ENCODE measurements at regions not wholly inside any gene's neighbourhood (a gene's known extent, or its start where the extent isn't known, plus 50 kb on each side); places are given as distances from the start of the nearest gene placed in this dataset.

DNA sequence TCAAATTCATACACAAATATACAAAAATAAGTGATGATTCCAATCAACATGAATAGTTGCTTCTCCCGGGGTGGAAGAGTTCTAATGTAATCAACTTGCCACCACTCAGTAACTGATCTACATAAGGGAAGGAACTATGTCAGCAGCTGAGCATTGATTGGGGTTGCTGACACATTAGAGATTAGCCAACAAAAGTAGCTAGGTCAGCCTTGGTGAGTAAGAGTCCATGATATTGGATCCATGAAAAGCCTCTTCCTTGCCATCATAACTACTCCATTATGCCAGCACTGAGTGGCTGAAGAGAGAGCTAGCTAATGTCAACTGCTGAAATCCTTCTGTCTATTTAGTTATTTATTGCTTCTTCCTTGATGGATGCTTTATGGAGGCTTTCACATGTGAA is 309.8 kb downstream of the NFIB start:
- no peak for TF ChIP-seq POLR2AphosphoS5 (IDR thresholded peaks at IDR 0.05)
- TF ChIP-seq EP300 (IDR thresholded peaks at IDR 0.05), result no peak
- TF ChIP-seq POLR2A (IDR thresholded peaks at IDR 0.05), result no peak
- TF ChIP-seq, protein P1, sequence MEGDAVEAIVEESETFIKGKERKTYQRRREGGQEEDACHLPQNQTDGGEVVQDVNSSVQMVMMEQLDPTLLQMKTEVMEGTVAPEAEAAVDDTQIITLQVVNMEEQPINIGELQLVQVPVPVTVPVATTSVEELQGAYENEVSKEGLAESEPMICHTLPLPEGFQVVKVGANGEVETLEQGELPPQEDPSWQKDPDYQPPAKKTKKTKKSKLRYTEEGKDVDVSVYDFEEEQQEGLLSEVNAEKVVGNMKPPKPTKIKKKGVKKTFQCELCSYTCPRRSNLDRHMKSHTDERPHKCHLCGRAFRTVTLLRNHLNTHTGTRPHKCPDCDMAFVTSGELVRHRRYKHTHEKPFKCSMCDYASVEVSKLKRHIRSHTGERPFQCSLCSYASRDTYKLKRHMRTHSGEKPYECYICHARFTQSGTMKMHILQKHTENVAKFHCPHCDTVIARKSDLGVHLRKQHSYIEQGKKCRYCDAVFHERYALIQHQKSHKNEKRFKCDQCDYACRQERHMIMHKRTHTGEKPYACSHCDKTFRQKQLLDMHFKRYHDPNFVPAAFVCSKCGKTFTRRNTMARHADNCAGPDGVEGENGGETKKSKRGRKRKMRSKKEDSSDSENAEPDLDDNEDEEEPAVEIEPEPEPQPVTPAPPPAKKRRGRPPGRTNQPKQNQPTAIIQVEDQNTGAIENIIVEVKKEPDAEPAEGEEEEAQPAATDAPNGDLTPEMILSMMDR (IDR thresholded peaks at IDR 0.05), result no peak
- Histone ChIP-seq H3K9me3 (peaks cover 0 to 3% (median 0%) of the 10 kb centered on the region in 3 donors), H3K4me1 (no peaks in the 10 kb centered on the region), H3K36me3 (no peaks in the 10 kb centered on the region), H3K4me3 (no peak overlapping the region), H3K27ac (no peak overlapping the region), H3K27me3 (no peaks in the 10 kb centered on the region)
- 71 to 100% methylated on average over 1 of the region's 1 CpG for WGBS, 2 donors (ENCODE audit: low coverage in 1 of 2)
- no peak for ATAC-seq

DNA sequence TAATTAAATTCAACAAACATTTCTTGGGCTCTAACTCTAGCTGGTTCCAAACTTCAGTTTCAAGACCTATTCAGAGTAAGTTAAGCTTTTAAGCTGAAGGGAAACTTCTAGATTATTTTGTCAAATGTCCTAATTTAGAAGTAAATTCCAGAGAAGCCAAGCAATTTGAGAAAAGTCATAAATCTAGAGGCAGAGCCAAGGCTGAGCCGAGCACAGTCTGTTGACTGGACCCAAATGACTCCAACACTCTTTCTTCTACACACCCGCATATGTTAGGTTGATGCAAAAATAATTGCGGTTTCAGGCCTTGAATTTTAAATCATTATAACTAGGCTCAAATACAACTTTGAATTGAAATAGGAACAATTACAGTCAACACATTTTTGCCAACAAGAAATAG is 319.7 kb downstream of the NFIB start:
- H3K9me3 ChIP-seq, result peaks cover 0 to under 1% (median 0%) of the 10 kb centered on the region in 3 donors
- H3K36me3 ChIP-seq, result no peaks in the 10 kb centered on the region
- ATAC-seq, result no peak
- no peaks in the 10 kb centered on the region for H3K4me1 ChIP-seq
- no peak for TF ChIP-seq POLR2AphosphoS5 (IDR thresholded peaks at IDR 0.05)
- no peak for TF ChIP-seq EP300 (IDR thresholded peaks at IDR 0.05)
- TF ChIP-seq, protein P1 (IDR thresholded peaks at IDR 0.05), result no peak
- no peak for TF ChIP-seq POLR2A (IDR thresholded peaks at IDR 0.05)
- 58 to 93% methylated on average over 2 to 3 of the region's 3 CpGs for WGBS, 2 donors (ENCODE audit: low coverage in 1 of 2)
- H3K27ac ChIP-seq, result no peak overlapping the region
- no peaks in the 10 kb centered on the region for H3K27me3 ChIP-seq
- H3K4me3 ChIP-seq, result no peak overlapping the region

GRCh38 chr9:13993632-13994185 is 320.2 kb downstream of the NFIB start:
- Histone ChIP-seq H3K4me3 (no peak overlapping the region), H3K4me1 (no peaks in the 10 kb centered on the region), H3K9me3 (no peaks in the 10 kb centered on the region), H3K27me3 (no peaks in the 10 kb centered on the region), H3K36me3 (no peaks in the 10 kb centered on the region), H3K27ac (no peak overlapping the region)
- 72 to 74% methylated on average over 6 to 7 of the region's 7 CpGs for WGBS, 2 donors (ENCODE audit: low coverage in 1 of 2)
- TF ChIP-seq POLR2AphosphoS5 (IDR thresholded peaks at IDR 0.05) (no peak), POLR2A (IDR thresholded peaks at IDR 0.05) (no peak), EP300 (IDR thresholded peaks at IDR 0.05) (no peak)
- TF ChIP-seq, protein P1 (IDR thresholded peaks at IDR 0.05), result no peak
- ATAC-seq, result no peak

GRCh38 chr9:13992138-13993088 is 321.5 kb downstream of the NFIB start:
- Histone ChIP-seq H3K27ac (no peak overlapping the region), H3K4me1 (no peaks in the 10 kb centered on the region), H3K4me3 (no peak overlapping the region), H3K27me3 (no peaks in the 10 kb centered on the region), H3K9me3 (no peaks in the 10 kb centered on the region), H3K36me3 (no peaks in the 10 kb centered on the region)
- no peak for ATAC-seq
- WGBS, 2 donors (ENCODE audit: low coverage in 1 of 2), result 73 to 81% methylated on average over 7 to 8 of the region's 8 CpGs
- TF ChIP-seq EP300 (IDR thresholded peaks at IDR 0.05) (no peak), POLR2AphosphoS5 (IDR thresholded peaks at IDR 0.05) (no peak), POLR2A (IDR thresholded peaks at IDR 0.05) (no peak)
- TF ChIP-seq, protein P1 (IDR thresholded peaks at IDR 0.05), result no peak

Measured in gastroesophageal sphincter (tissue), 4 donors.